ENCODE measurements at regions not wholly inside any gene's neighbourhood (a gene's known extent, or its start where the extent isn't known, plus 50 kb on each side); places are given as distances from the start of the nearest gene placed in this dataset.

GRCh38 chr10:92755725-92756124 is 66.0 kb downstream of the HHEX start:
- CTCF ChIA-PET: interaction anchor here (0.6 to 0.8 kb wide), 4 partner anchors 84 to 222 kb away, joined by 3 to 4 read pairs (median 3); partner anchors contain the start of gene EXOC6
- no TSS peak for BruUV-seq (replicated peaks)

GRCh38 chr10:92756201-92757065 is 66.7 kb downstream of the HHEX start:
- H3K4me3 ChIP-seq (ENCODE audit: low read depth, low read length): no peak overlapping the region
- no peak overlapping the region for H3K27ac Mint-ChIP-seq (ENCODE audit: unreplicated experiment)
- ChIA-PET POLR2A (no interaction called here), CTCF (interaction anchor here (0.6 to 0.8 kb wide), 3 partner anchors 84 to 221 kb away, joined by 3 to 4 read pairs (median 3); partner anchors contain the start of gene EXOC6)
- H3K4me1 ChIP-seq: peaks cover 11% of the 10 kb centered on the region
- peaks cover 18% of the 10 kb centered on the region for H3K4me1 Mint-ChIP-seq (ENCODE audit: low read depth, unreplicated experiment)
- no peak for TF ChIP-seq CTCF (IDR thresholded peaks at IDR 0.05; ENCODE audit: insufficient read depth in 1 of 2, low read depth in 1 of 2, low read length in 1 of 2, severe bottlenecking in 1 of 2, unreplicated experiment in 1 of 2)
- H3K4me3 Mint-ChIP-seq (ENCODE audit: unreplicated experiment): no peak overlapping the region
- no peaks in the 10 kb centered on the region for H3K27me3 ChIP-seq (replicated peaks; ENCODE audit: control insufficient read depth, insufficient read depth, low read length)
- H3K9me3 Mint-ChIP-seq (ENCODE audit: unreplicated experiment): peaks cover 9% of the 10 kb centered on the region
- BruUV-seq (replicated peaks): no TSS peak
- no peaks in the 10 kb centered on the region; the same call in 1 of the 2 replicates for H3K36me3 ChIP-seq (ENCODE audit: control insufficient read depth, insufficient read depth, low read length)
- peaks cover 16% of the 10 kb centered on the region for H3K27me3 Mint-ChIP-seq (ENCODE audit: insufficient read depth, unreplicated experiment)
- H3K9me3 ChIP-seq: no peaks in the 10 kb centered on the region
- DNase-seq: peak; percentile 48 to 60
- no peaks in the 10 kb centered on the region for H3K36me3 Mint-ChIP-seq (ENCODE audit: insufficient read depth, unreplicated experiment)
- intact Hi-C loops (cut with micrococcal nuclease; ENCODE audit: unreplicated experiment): loop anchor here (1.0 to 5.0 kb wide), 2 partner anchors 56 to 59 kb away; no protein-coding TSS in a partner anchor

More at GRCh38 chr10:92755725-92756124, 66.0 kb downstream of the HHEX start:
- no peak for DNase-seq
- Histone ChIP-seq H3K4me3 (ENCODE audit: low read depth, low read length) (no peak overlapping the region), H3K9me3 (no peaks in the 10 kb centered on the region), H3K36me3 (ENCODE audit: control insufficient read depth, insufficient read depth, low read length) (no peaks in the 10 kb centered on the region; the same call in 1 of the 2 replicates), H3K4me1 (peaks cover 11% of the 10 kb centered on the region), H3K27me3 (replicated peaks; ENCODE audit: control insufficient read depth, insufficient read depth, low read length) (no peaks in the 10 kb centered on the region)
- Mint-ChIP-seq H3K36me3 (ENCODE audit: insufficient read depth, unreplicated experiment) (no peaks in the 10 kb centered on the region), H3K4me3 (ENCODE audit: unreplicated experiment) (no peak overlapping the region), H3K27me3 (ENCODE audit: insufficient read depth, unreplicated experiment) (peaks cover 15% of the 10 kb centered on the region), H3K4me1 (ENCODE audit: low read depth, unreplicated experiment) (peaks cover 18% of the 10 kb centered on the region), H3K9me3 (ENCODE audit: unreplicated experiment) (peaks cover 9% of the 10 kb centered on the region), H3K27ac (ENCODE audit: unreplicated experiment) (no peak overlapping the region)
- POLR2A ChIA-PET: no interaction called here
- intact Hi-C loops (cut with micrococcal nuclease; ENCODE audit: unreplicated experiment): loop anchor here (1.0 to 5.0 kb wide), 2 partner anchors 57 to 58 kb away; no protein-coding TSS in a partner anchor
- no peak for TF ChIP-seq CTCF (IDR thresholded peaks at IDR 0.05; ENCODE audit: insufficient read depth in 1 of 2, low read depth in 1 of 2, low read length in 1 of 2, severe bottlenecking in 1 of 2, unreplicated experiment in 1 of 2)

GRCh38 chr10:92757066-92757710 is 67.4 kb downstream of the HHEX start:
- Mint-ChIP-seq H3K36me3 (ENCODE audit: insufficient read depth, unreplicated experiment) (no peaks in the 10 kb centered on the region), H3K4me1 (ENCODE audit: low read depth, unreplicated experiment) (peaks cover 18% of the 10 kb centered on the region), H3K9me3 (ENCODE audit: unreplicated experiment) (peaks cover 9% of the 10 kb centered on the region), H3K27ac (ENCODE audit: unreplicated experiment) (no peak overlapping the region), H3K27me3 (ENCODE audit: insufficient read depth, unreplicated experiment) (peaks cover 14% of the 10 kb centered on the region), H3K4me3 (ENCODE audit: unreplicated experiment) (no peak overlapping the region)
- no TSS peak for BruUV-seq (replicated peaks)
- Histone ChIP-seq H3K27me3 (replicated peaks; ENCODE audit: control insufficient read depth, insufficient read depth, low read length) (no peaks in the 10 kb centered on the region), H3K4me3 (ENCODE audit: low read depth, low read length) (no peak overlapping the region), H3K36me3 (ENCODE audit: control insufficient read depth, insufficient read depth, low read length) (no peaks in the 10 kb centered on the region; the same call in 1 of the 2 replicates), H3K9me3 (no peaks in the 10 kb centered on the region), H3K4me1 (peaks cover 11% of the 10 kb centered on the region)
- POLR2A ChIA-PET: no interaction called here
- intact Hi-C loops (cut with micrococcal nuclease; ENCODE audit: unreplicated experiment): loop anchor here (5.0 kb wide), 1 partner anchor 55 kb away; no protein-coding TSS in a partner anchor
- CTCF ChIA-PET: no interaction called here
- no peak for TF ChIP-seq CTCF (IDR thresholded peaks at IDR 0.05; ENCODE audit: insufficient read depth in 1 of 2, low read depth in 1 of 2, low read length in 1 of 2, severe bottlenecking in 1 of 2, unreplicated experiment in 1 of 2)
- peak; percentile 42 to 51 for DNase-seq

Data from Caco-2 (cell line).